ENCODE measurements at regions not wholly inside any gene's neighbourhood (a gene's known extent, or its start where the extent isn't known, plus 50 kb on each side); places are given as distances from the start of the nearest gene placed in this dataset.

- H3K4me3 ChIP-seq = no peak overlapping the region
- no peaks in the 10 kb centered on the region for H3K27me3 ChIP-seq
- no peaks in the 10 kb centered on the region for H3K4me1 ChIP-seq
- DNase-seq = no peak
- H3K36me3 ChIP-seq = no peaks in the 10 kb centered on the region
- H3K9me3 ChIP-seq = no peaks in the 10 kb centered on the region
- intact Hi-C loops (cut with DNase I) = no loop called here
- FAIRE-seq = no peak
- WGBS, 2 donors = 45 to 71% methylated on average over 1 of the region's 1 CpG
- ATAC-seq = no peak
- TF ChIP-seq CTCF (IDR thresholded peaks at IDR 0.05) = no peak
- H3K27ac ChIP-seq = no peak overlapping the region
Observed at GRCh38 chr2:123035541-123035940, 989.5 kb upstream of the CNTNAP5 start.

- Histone ChIP-seq H3K27ac (no peak overlapping the region), H3K9me3 (no peaks in the 10 kb centered on the region), H3K4me1 (no peaks in the 10 kb centered on the region), H3K4me3 (no peak overlapping the region), H3K27me3 (no peaks in the 10 kb centered on the region), H3K36me3 (no peaks in the 10 kb centered on the region)
- DNase-seq (no peak), FAIRE-seq (no peak), ATAC-seq (no peak)
- no peak for TF ChIP-seq CTCF (IDR thresholded peaks at IDR 0.05)
- intact Hi-C loops (cut with DNase I) = no loop called here
Observed at GRCh38 chr2:123036300-123036699, 988.8 kb upstream of the CNTNAP5 start.

GRCh38 chr2:123040506-123040905 lies 984.6 kb upstream of the CNTNAP5 start:
- WGBS, 2 donors = 48 to 66% methylated on average over 1 of the region's 1 CpG
- Histone ChIP-seq H3K27me3 (no peaks in the 10 kb centered on the region), H3K9me3 (no peaks in the 10 kb centered on the region), H3K27ac (no peak overlapping the region), H3K4me1 (no peaks in the 10 kb centered on the region), H3K36me3 (no peaks in the 10 kb centered on the region), H3K4me3 (no peak overlapping the region)
- ATAC-seq = no peak
- FAIRE-seq = no peak
- intact Hi-C loops (cut with DNase I) = no loop called here
- no peak for DNase-seq
- TF ChIP-seq CTCF (IDR thresholded peaks at IDR 0.05) = no peak

- intact Hi-C loops (cut with DNase I) = no loop called here
- H3K4me1 ChIP-seq = no peaks in the 10 kb centered on the region
- 89 to 94% methylated on average over 1 of the region's 1 CpG for WGBS, 2 donors
- no peaks in the 10 kb centered on the region for H3K27me3 ChIP-seq
- ATAC-seq (no peak), FAIRE-seq (no peak), DNase-seq (no peak)
- no peak overlapping the region for H3K27ac ChIP-seq
- TF ChIP-seq CTCF (IDR thresholded peaks at IDR 0.05) = no peak
- no peaks in the 10 kb centered on the region for H3K9me3 ChIP-seq
- H3K4me3 ChIP-seq = no peak overlapping the region
- H3K36me3 ChIP-seq = no peaks in the 10 kb centered on the region
Observed at GRCh38 chr2:123043458-123043857, 981.6 kb upstream of the CNTNAP5 start.

- ATAC-seq (no peak), DNase-seq (no peak), FAIRE-seq (no peak)
- H3K9me3 ChIP-seq = no peaks in the 10 kb centered on the region
- H3K4me3 ChIP-seq = no peak overlapping the region
- intact Hi-C loops (cut with DNase I) = no loop called here
- 34 to 54% methylated on average over 3 of the region's 3 CpGs for WGBS, 2 donors
- no peaks in the 10 kb centered on the region for H3K36me3 ChIP-seq
- H3K27ac ChIP-seq = no peak overlapping the region
- no peaks in the 10 kb centered on the region for H3K27me3 ChIP-seq
- TF ChIP-seq CTCF (IDR thresholded peaks at IDR 0.05) = no peak
- no peaks in the 10 kb centered on the region for H3K4me1 ChIP-seq
Observed at GRCh38 chr2:123045713-123046112, 979.4 kb upstream of the CNTNAP5 start.
